ENCODE measurements at regions not wholly inside any gene's neighbourhood (a gene's known extent, or its start where the extent isn't known, plus 50 kb on each side); places are given as distances from the start of the nearest gene placed in this dataset.

DNA sequence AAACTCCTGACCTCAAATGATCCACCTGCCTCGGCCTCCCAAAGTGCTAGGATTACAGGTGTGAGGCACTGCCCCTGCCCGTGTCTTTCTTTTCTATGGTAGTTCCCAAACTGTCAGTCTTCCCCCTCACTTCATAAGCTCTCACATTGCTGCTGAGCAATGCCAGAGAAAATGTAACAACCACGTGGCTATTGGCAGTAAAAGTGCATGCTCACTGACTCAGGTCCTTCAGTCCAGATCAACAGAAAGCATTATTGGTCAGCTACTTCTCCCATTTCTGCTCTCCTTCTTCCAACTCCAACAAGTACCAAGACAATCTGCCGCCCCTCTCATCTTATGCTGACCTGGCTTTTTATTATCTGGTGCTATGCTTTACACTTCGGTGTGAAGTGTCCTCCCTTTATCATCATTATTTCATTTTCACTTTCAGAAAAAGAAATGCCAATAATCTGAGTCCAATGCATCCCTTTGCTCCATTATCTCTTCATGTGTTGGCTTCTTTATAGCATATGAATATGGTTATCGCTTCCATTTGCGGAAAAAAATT lies 133.8 kb upstream of the UGT8 start:
- H3K4me3 Mint-ChIP-seq, result no peak overlapping the region
- H3K9me3 Mint-ChIP-seq (ENCODE audit: low read depth), result no peaks in the 10 kb centered on the region
- H3K4me1 Mint-ChIP-seq (ENCODE audit: low read depth), result no peaks in the 10 kb centered on the region
- no peak overlapping the region for H3K27ac Mint-ChIP-seq
- peaks cover 6% of the 10 kb centered on the region for H3K27me3 Mint-ChIP-seq
- H3K36me3 Mint-ChIP-seq, result no peaks in the 10 kb centered on the region

DNA sequence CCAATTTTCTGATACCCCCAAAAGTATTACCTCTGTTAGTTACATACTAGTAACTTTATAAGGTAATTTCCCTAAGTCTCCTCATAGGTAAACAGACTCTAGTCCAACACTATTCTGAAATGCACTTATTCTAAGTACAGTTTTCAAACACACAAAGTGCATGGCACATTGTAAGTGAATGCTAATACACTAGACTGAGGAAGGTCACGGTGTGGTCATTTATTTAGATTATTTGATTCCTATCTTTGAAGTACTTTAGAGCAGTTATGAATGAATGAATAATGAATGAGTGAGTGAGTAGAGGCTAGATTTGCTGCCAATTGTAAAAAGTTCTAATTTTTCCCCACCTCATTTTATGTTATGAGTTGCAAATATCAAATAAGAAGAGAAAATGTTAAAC lies 132.8 kb upstream of the UGT8 start:
- Mint-ChIP-seq H3K36me3 (no peaks in the 10 kb centered on the region), H3K9me3 (ENCODE audit: low read depth) (no peaks in the 10 kb centered on the region), H3K27me3 (peaks cover 6% of the 10 kb centered on the region), H3K27ac (no peak overlapping the region), H3K4me1 (ENCODE audit: low read depth) (no peaks in the 10 kb centered on the region), H3K4me3 (no peak overlapping the region)

DNA sequence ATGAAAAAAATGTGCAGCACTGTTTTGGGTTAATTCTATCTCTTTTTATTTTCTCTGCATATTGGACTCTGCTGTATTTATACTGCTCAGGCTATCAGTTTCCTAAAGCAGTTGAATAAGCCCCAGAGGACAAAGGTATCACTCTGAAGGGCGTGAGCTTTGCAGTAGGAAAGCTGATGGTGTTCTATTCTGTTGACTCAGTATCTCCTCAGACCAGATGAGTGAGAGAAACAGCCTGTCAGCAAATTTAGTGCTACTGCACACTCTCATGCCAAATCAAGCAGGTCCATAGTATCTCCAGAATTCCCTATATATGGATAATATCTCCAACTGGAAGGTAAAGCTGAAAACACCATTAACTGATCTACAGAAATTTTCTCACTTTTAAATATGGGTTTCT lies 132.3 kb upstream of the UGT8 start:
- Mint-ChIP-seq H3K27me3 (peaks cover 6% of the 10 kb centered on the region), H3K4me1 (ENCODE audit: low read depth) (no peaks in the 10 kb centered on the region), H3K9me3 (ENCODE audit: low read depth) (no peaks in the 10 kb centered on the region), H3K4me3 (no peak overlapping the region), H3K36me3 (no peaks in the 10 kb centered on the region), H3K27ac (no peak overlapping the region)

DNA sequence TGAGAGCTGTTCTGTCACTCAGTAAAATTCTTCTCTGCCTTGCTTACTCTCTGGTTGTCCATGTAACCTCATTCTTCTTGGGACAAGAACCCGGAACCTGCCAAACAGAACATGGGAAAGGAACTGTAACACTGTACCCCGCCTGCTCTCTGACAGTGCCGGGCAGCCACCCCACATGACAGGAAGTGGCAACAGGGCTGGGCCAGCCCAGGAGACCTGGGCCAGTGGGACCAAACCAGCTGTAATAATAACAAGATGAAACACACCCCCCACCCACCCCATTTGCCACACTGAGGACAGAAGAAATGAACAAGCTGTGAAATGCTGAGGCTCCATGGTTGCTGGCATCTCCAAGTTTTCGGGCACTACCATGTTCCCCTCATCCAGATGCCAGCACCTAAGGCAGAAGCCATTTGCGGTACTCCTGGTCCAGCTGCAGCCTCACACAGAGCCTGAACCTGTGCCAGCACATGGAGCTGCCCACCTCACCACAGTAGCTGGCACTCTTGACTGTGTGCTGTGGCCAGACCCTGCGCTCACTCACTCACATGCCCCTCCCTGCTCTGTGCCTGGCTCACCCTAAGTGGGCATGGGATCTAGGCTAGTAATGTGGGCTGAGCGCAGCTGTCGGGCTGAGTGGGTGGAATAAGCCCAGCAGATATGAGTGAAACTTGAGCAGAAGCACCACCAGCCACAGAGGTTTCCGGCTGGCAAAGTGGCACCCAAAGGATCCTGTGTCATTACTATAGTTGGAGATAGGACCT lies 126.2 kb upstream of the UGT8 start:
- Mint-ChIP-seq H3K9me3 (ENCODE audit: low read depth) (no peaks in the 10 kb centered on the region), H3K27ac (no peak overlapping the region), H3K36me3 (no peaks in the 10 kb centered on the region), H3K27me3 (peaks cover 2% of the 10 kb centered on the region), H3K4me3 (no peak overlapping the region), H3K4me1 (ENCODE audit: low read depth) (no peaks in the 10 kb centered on the region)

DNA sequence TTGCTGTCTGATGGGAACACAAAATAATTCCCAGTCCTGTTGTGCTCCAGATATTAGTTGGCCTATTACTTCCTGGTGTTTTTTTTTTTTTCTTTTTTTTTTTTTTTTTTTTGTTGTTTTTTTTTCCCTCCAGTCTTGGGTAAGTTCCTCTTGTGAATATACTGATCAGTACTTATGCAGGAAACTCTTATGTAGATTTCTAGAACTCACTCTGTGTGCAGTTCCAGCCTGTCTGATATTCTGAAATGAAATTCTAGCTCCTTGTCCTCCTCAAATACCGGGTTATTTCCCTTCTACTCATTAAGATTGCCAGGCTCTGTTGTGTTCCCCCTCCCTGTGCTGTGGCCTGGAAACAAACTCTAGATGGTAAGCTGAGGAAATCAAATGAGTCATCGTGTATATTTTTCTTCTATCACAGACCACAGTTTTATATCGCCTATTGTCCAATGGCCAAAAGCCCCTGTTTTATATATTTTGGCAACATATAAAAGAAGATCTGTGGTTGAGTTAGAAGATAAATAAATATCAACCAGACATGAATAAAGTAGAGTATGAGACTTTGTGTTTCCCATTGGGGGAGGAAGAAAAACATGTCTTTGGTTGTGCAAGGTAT lies 124.3 kb upstream of the UGT8 start:
- H3K27ac Mint-ChIP-seq, result no peak overlapping the region
- H3K27me3 Mint-ChIP-seq, result peaks cover 9% of the 10 kb centered on the region
- H3K4me1 Mint-ChIP-seq (ENCODE audit: low read depth), result no peaks in the 10 kb centered on the region
- no peaks in the 10 kb centered on the region for H3K9me3 Mint-ChIP-seq (ENCODE audit: low read depth)
- H3K4me3 Mint-ChIP-seq, result no peak overlapping the region
- H3K36me3 Mint-ChIP-seq, result no peaks in the 10 kb centered on the region

DNA sequence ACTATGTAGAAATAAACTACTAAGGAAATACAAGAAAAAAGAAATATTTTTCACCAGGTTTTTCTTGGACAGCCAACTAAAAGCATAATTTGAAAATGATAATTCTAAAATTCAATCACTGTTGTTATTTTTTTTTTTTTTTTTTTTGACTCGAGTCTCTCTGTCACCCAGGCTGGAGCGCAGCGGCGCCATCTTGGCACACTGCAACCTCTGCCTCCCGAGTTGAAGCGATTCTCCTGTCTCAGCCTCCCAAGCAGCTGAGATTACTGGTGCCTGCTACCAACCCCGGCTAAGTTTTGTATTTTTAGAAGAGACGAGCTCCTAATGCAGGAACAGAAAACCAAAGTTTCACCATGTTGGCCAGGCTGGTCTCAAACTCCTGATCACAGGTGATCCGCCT lies 122.3 kb upstream of the UGT8 start:
- H3K27ac Mint-ChIP-seq, result no peak overlapping the region
- H3K27me3 Mint-ChIP-seq, result peaks cover 13% of the 10 kb centered on the region
- H3K4me3 Mint-ChIP-seq, result no peak overlapping the region
- no peaks in the 10 kb centered on the region for H3K4me1 Mint-ChIP-seq (ENCODE audit: low read depth)
- no peaks in the 10 kb centered on the region for H3K9me3 Mint-ChIP-seq (ENCODE audit: low read depth)
- H3K36me3 Mint-ChIP-seq, result no peaks in the 10 kb centered on the region

DNA sequence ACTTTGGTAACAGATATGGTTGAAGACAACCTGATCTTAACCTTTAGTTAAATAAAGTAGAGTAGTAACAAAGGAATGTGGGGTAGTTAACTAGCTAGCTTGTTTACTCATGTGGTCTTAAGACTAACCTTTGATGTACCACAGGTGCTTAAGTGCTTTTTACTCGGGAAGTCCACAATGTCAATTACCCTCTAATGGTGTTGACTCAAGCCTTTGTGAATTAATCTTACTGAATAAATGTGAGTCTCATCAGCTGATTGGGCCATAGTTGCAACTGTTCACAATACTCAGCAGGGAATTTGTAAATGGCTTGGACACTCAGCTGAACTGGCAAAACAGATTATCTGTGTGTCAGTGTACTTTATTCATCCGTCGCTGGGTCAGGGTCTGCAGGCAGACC lies 119.0 kb upstream of the UGT8 start:
- Mint-ChIP-seq H3K9me3 (ENCODE audit: low read depth) (no peaks in the 10 kb centered on the region), H3K4me1 (ENCODE audit: low read depth) (no peaks in the 10 kb centered on the region), H3K27me3 (peaks cover 13% of the 10 kb centered on the region), H3K36me3 (no peaks in the 10 kb centered on the region), H3K4me3 (no peak overlapping the region), H3K27ac (no peak overlapping the region)

DNA sequence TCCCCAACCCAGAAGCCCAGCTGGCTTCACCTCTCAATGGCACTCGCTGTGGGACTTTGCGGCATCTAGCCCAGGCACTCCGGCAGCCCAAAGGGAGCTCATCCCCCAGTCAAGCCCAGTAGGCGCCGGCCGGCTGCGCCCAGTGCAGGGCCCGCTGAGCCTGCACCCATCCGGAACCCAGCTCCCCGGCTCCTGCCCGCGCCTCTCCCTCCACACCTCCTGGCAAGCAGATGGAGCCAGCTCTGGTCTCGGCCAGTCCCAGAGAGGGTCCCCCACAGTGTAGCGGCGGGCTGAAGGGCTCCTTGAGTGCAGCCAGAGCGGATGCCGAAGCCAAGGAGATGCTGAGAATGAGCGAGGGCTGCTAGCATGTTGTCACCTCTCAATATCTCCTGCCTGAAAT lies 116.8 kb upstream of the UGT8 start:
- Mint-ChIP-seq H3K27ac (no peak overlapping the region), H3K9me3 (ENCODE audit: low read depth) (no peaks in the 10 kb centered on the region), H3K4me1 (ENCODE audit: low read depth) (no peaks in the 10 kb centered on the region), H3K36me3 (no peaks in the 10 kb centered on the region), H3K27me3 (peaks cover 12% of the 10 kb centered on the region), H3K4me3 (no peak overlapping the region)

DNA sequence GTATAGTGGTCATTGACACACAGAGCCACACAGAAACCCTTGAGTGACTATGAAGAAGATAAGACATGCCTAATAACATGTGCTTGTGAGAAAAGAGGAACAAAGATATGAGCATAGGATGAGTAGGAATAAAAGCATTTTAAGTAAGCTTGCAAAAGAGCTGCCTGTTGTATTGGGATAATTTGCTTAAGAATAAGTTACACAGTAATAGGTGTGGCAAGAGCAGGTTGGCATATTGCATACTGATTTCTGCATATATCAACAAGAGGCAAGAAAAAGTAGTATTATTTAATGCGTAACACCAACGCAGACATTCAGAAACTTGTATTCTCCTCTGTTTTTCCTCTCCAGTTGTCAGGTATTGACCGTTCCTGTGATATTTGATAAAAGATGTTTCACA lies 111.5 kb upstream of the UGT8 start:
- Mint-ChIP-seq H3K27me3 (no peaks in the 10 kb centered on the region), H3K27ac (no peak overlapping the region), H3K9me3 (ENCODE audit: low read depth) (no peaks in the 10 kb centered on the region), H3K4me3 (no peak overlapping the region), H3K36me3 (no peaks in the 10 kb centered on the region), H3K4me1 (ENCODE audit: low read depth) (no peaks in the 10 kb centered on the region)

DNA sequence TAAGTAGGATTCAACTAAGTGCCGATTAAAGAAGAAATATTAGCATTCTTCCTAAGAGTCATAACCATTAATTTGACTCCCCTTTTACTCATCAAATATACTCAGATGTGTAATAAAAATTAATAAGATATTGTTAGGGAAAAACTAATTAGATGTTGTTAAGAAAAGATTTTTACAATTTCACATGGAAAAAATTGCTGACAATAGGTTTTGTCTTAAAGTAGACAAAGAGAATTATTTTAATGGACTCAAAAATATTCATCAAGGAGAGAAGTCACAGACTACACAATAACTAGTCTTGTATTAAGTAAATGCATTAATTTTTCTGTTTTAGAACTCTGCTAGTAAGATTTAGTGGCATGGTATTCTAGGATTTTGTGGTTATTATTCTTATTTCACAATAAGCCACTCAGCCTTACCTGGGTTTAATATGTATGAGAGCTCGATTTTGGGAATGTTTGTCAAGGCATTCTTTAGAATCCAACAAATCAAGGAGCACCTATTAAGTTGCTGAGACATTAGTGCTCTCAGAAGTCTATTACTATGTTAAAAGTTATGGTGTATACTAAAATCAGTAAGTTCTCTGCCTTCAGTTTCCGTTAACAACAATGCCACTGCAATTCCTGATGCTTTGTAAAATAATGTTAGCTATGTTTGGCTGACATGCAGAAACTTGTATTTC lies 110.2 kb upstream of the UGT8 start:
- no peak overlapping the region for H3K27ac Mint-ChIP-seq
- H3K27me3 Mint-ChIP-seq, result peaks cover 2% of the 10 kb centered on the region
- no peaks in the 10 kb centered on the region for H3K9me3 Mint-ChIP-seq (ENCODE audit: low read depth)
- H3K36me3 Mint-ChIP-seq, result no peaks in the 10 kb centered on the region
- H3K4me3 Mint-ChIP-seq, result no peak overlapping the region
- no peaks in the 10 kb centered on the region for H3K4me1 Mint-ChIP-seq (ENCODE audit: low read depth)

DNA sequence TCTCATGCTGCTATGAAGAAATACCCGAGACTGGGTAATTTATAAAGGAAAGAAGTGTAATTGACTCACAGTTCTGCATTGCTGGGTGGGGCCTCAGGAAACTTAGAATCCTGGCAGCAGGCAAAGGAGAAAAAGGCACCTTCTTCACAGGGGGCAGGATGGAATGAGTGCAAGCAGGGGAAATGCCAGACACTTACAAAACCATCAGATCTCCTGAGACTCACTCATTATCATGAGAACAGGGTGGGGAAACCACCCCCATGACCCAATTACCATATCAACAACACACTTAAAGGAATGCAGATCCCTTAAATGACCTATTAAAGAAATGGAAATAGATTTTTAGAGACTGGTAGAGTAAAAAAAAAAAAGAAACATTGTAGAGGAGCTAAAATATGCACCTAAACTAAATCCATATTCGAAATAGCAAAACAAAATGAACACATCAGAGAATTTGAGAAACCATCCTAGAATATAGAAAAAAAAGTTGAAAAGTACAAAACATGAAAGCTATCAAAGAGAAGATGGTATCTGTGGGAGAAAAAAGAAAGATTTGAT lies 104.3 kb upstream of the UGT8 start:
- Mint-ChIP-seq H3K9me3 (ENCODE audit: low read depth) (no peaks in the 10 kb centered on the region), H3K27me3 (peaks cover 2% of the 10 kb centered on the region), H3K4me1 (ENCODE audit: low read depth) (no peaks in the 10 kb centered on the region), H3K27ac (no peak overlapping the region), H3K36me3 (no peaks in the 10 kb centered on the region), H3K4me3 (no peak overlapping the region)

DNA sequence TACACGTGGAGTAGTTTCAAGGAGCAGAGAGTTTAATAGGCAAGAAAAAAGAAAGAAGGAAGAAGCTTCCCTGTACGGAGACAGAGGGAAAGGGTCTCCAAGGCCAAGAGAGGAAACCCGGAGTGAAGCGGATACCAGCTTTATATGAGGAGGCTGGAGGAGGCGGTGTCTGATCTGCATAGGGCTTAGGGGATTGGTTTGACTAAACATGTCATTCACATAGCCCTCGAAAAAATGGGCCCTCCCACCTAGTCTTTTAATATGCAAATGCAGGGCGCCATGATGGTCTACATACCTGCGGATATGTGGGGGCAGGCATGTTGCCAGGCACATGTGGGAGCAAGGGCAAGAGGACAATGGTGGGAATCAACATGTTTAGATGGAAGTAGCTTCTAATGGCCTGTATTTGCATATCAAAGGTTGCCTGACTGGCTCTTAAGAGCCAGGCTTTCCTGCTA lies 103.1 kb upstream of the UGT8 start:
- H3K4me3 Mint-ChIP-seq, result no peak overlapping the region
- H3K27me3 Mint-ChIP-seq, result peaks cover 2% of the 10 kb centered on the region
- no peaks in the 10 kb centered on the region for H3K4me1 Mint-ChIP-seq (ENCODE audit: low read depth)
- H3K36me3 Mint-ChIP-seq, result no peaks in the 10 kb centered on the region
- no peaks in the 10 kb centered on the region for H3K9me3 Mint-ChIP-seq (ENCODE audit: low read depth)
- no peak overlapping the region for H3K27ac Mint-ChIP-seq

DNA sequence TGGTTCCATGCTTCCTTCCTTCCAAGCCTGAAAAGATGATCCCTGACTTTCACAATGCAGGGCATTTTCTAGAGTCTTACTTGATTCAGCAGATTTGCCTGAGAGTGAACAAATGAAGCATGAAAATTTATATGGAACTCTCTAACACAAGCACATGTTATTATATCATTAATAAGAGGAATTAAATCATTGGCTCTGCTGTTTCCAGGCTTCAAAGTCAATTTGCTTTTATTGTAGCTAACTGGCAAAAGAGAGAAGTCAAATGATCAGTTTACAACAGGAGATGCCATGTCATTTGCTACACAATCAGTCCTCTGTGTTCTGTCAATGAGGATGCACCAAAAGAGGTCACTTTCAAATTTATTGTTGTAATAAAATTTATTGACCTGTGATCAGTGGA lies 101.5 kb upstream of the UGT8 start:
- H3K27ac Mint-ChIP-seq, result no peak overlapping the region
- H3K4me1 Mint-ChIP-seq (ENCODE audit: low read depth), result no peaks in the 10 kb centered on the region
- no peaks in the 10 kb centered on the region for H3K36me3 Mint-ChIP-seq
- H3K27me3 Mint-ChIP-seq, result peaks cover 2% of the 10 kb centered on the region
- no peaks in the 10 kb centered on the region for H3K9me3 Mint-ChIP-seq (ENCODE audit: low read depth)
- H3K4me3 Mint-ChIP-seq, result no peak overlapping the region

DNA sequence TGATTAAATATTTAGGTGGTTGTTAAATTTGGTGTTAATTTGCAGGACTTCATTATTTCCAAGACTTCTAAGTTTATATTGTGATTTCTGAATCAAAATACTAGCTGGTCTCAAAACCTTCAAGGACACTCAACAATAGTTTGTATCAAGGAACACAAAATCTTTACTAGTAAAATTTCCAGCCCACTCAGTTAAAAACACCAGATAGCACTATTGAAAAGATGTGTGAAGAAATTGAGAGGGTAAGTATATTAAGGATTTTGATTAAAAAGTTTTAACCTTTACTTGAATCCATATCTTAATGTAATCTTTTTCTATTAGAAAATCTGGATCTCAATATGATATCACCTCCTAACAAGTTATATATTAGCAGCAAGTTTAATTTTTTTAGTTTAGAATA lies 89.3 kb upstream of the UGT8 start:
- peaks cover 3% of the 10 kb centered on the region for H3K27me3 Mint-ChIP-seq
- H3K9me3 Mint-ChIP-seq (ENCODE audit: low read depth), result no peaks in the 10 kb centered on the region
- no peaks in the 10 kb centered on the region for H3K36me3 Mint-ChIP-seq
- no peak overlapping the region for H3K4me3 Mint-ChIP-seq
- H3K4me1 Mint-ChIP-seq (ENCODE audit: low read depth), result no peaks in the 10 kb centered on the region
- no peak overlapping the region for H3K27ac Mint-ChIP-seq

Measured in activated naive CD8-positive, alpha-beta T cell (primary cell).